BJ (cell line): ENCODE measurements at regions not wholly inside any gene's neighbourhood (a gene's known extent, or its start where the extent isn't known, plus 50 kb on each side); places are given as distances from the start of the nearest gene placed in this dataset.
"Not testable (repeated sequence)": the region's sequence is repeated elsewhere in the genome, so short reads cannot be mapped to it uniquely, and the experiment has no call there.

Experiments used
- CTCF ChIA-PET: fragments of 350-600 bp; formaldehyde crosslinking; extraction: SDS; loops from one replicate; lab custom pipeline; 2021; ENCODE audit warnings: antibody characterized with exemption, inconsistent platforms; lab: Yijun Ruan, JAX
- POLR2A ChIA-PET: fragments of 300-600 bp; sonication (Branson Sonifier 250); formaldehyde crosslinking; extraction: SDS; loops from one replicate; lab custom pipeline; 2021; ENCODE audit warnings: antibody characterized with exemption; lab: Charles Lee
- DNase-seq: peaks from one replicate; pipeline ENCODE4 v3.0.0-alpha.2; 2011; ENCODE audit warnings: low read depth
- H3K27me3 ChIP-seq: 2 replicates; pipeline ENCODE4 v1.6.0; 2011; ENCODE audit warnings: low read length; ENCODE audit not compliant: control insufficient read depth, insufficient read depth
- H3K36me3 ChIP-seq: 2 replicates; pipeline ENCODE4 v1.5.1; 2011; ENCODE audit warnings: low read length; ENCODE audit not compliant: control insufficient read depth, insufficient read depth
- H3K4me3 ChIP-seq: 2 replicates; pipeline ENCODE4 v1.5.1; 2011; ENCODE audit warnings: low read depth, mild to moderate bottlenecking, control low read depth, low read length
- TF ChIP-seq, protein P1 (sequence below): IDR thresholded peaks from 2 replicates; pipeline ENCODE4 v1.5.1; 2011; ENCODE audit warnings: low read depth, mild to moderate bottlenecking, control low read depth, inconsistent platforms, low read length, moderate library complexity; ENCODE audit not compliant: insufficient read depth

DNA sequence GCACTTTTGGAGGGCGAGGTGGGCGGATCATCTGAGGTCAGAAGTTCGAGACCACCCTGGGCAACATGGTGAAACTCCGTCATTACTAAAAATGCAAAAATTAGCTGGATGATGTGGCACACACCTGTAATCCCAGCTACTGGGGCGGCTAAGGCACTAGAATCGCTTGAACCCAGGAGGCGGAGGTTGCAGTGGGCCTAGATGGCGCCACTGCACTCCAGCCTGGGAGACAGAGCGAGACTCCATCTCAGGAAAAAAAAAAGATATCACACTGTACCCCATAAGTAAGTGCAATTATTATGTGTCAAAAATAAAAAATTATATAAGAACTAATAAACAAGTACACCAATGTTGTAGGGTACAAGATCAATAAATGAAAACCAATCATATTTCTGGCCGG lies 200.0 kb downstream of the CDRT15L2 start:
- POLR2A ChIA-PET = no interaction called here
- Histone ChIP-seq H3K27me3 (no peaks in the 10 kb centered on the region), H3K4me3 (no peak overlapping the region), H3K36me3 (no peaks in the 10 kb centered on the region)
- TF ChIP-seq, protein P1, sequence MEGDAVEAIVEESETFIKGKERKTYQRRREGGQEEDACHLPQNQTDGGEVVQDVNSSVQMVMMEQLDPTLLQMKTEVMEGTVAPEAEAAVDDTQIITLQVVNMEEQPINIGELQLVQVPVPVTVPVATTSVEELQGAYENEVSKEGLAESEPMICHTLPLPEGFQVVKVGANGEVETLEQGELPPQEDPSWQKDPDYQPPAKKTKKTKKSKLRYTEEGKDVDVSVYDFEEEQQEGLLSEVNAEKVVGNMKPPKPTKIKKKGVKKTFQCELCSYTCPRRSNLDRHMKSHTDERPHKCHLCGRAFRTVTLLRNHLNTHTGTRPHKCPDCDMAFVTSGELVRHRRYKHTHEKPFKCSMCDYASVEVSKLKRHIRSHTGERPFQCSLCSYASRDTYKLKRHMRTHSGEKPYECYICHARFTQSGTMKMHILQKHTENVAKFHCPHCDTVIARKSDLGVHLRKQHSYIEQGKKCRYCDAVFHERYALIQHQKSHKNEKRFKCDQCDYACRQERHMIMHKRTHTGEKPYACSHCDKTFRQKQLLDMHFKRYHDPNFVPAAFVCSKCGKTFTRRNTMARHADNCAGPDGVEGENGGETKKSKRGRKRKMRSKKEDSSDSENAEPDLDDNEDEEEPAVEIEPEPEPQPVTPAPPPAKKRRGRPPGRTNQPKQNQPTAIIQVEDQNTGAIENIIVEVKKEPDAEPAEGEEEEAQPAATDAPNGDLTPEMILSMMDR = no peak
- no peak for DNase-seq
- CTCF ChIA-PET = no interaction called here

DNA sequence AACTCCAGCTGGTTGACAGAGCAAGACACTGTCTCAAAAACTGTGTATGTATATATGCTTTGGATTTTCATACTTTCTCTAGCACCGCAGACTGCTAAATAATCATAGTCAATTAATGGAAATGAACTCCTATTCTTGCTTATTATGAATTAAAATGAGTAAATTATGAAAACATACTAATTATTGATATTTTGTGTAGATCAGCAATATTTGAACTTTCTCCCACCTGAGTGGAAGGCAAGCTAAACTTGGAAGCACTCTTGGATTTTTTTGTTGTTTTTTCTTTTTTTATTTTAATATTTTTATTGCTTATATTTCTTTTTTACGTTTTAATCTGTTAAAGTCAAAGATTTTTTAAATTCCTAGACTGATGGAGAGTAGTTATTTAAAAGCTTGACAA lies 201.7 kb downstream of the CDRT15L2 start:
- H3K4me3 ChIP-seq = no peak overlapping the region
- no peaks in the 10 kb centered on the region for H3K36me3 ChIP-seq
- POLR2A ChIA-PET = no interaction called here
- DNase-seq = no peak
- CTCF ChIA-PET = interaction anchor here (0.6 kb wide), 2 partner anchors 21 to 488 kb away, joined by 3 read pairs; no protein-coding TSS in a partner anchor
- no peaks in the 10 kb centered on the region for H3K27me3 ChIP-seq
- TF ChIP-seq, protein P1 = no peak

DNA sequence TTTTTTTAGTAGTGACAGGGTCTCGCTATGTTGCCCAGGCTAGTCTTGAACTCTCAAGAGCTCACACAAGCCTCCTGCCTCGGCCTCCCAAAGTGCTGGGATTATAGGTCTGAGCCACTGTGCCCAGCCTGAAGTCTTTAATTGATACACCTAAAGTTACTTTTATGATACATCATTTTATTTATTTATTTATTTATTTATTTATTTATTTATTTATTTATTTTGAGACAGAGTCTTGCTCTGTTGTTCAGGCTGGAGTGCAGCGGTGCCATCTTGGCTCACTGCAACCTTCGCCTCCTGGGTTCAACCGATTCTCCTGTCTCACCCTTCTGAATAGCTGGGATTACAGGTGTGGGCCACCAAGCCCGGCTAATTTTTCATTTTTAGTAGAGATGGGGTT lies 202.3 kb downstream of the CDRT15L2 start:
- H3K4me3 ChIP-seq, DNase-seq, H3K36me3 ChIP-seq, POLR2A ChIA-PET, H3K27me3 ChIP-seq: not testable (repeated sequence)
- CTCF ChIA-PET = interaction anchor here (0.7 kb wide), 1 partner anchor 24 kb away, joined by 3 read pairs; no protein-coding TSS in a partner anchor

DNA sequence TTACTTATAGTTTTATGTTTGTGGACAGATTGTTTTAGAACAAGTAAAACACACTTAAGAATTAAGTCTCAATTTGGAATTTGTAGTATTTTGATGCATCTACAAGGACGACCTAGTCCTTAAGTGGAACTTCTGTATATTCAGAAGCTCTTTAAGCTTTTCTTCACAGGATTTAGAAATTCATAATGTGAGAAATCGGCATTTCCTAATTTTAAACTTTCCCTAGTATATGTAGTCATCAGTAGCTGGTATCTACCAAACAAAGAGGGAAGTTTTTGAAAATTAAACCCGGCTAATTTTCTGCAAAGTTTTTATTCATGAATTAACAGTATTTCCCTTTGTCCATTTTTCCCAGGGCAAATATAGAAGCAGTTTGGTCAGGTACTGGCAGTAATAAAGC lies 203.6 kb downstream of the CDRT15L2 start:
- no peaks in the 10 kb centered on the region for H3K27me3 ChIP-seq
- ChIA-PET POLR2A (no interaction called here), CTCF (interaction anchor here (0.8 kb wide), 1 partner anchor 19 kb away, joined by 4 read pairs; no protein-coding TSS in a partner anchor)
- no peak overlapping the region for H3K4me3 ChIP-seq
- no peaks in the 10 kb centered on the region for H3K36me3 ChIP-seq
- TF ChIP-seq, protein P1 = no peak
- DNase-seq = no peak

DNA sequence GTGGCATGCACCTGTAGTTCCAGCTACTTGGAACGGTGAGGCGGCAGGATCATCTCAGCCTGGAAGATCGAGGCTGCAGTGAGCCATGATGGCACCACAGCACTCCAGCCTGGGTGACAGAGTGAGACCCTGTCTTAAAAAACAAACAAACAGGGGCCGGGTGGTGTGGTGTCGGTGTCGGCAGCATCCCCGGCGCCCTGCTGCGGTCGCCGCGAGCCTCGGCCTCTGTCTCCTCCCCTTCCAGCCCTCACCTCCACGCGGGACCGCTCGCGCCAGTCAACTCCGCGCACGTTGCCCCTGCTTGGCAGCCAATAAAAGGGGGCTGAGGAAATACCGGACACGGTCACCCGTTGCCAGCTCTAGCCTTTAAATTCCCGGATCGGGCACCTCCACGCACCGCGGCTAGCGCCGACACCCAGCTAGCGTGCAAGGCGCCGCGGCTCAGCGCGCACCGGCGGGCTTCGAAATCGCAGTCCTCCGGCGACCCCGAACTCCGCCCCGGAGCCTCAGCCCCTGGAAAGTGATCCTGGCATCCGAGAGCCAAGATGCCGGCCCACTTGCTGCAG lies 204.7 kb downstream of the CDRT15L2 start:
- Histone ChIP-seq H3K27me3 (no peaks in the 10 kb centered on the region), H3K36me3 (no peaks in the 10 kb centered on the region), H3K4me3 (no peak overlapping the region)
- ChIA-PET POLR2A (no interaction called here), CTCF (interaction anchor here (0.6 to 0.8 kb wide), 2 partner anchors 18 kb away, joined by 4 to 5 read pairs; no protein-coding TSS in a partner anchor)
- TF ChIP-seq, protein P1 = no peak
- no peak for DNase-seq

DNA sequence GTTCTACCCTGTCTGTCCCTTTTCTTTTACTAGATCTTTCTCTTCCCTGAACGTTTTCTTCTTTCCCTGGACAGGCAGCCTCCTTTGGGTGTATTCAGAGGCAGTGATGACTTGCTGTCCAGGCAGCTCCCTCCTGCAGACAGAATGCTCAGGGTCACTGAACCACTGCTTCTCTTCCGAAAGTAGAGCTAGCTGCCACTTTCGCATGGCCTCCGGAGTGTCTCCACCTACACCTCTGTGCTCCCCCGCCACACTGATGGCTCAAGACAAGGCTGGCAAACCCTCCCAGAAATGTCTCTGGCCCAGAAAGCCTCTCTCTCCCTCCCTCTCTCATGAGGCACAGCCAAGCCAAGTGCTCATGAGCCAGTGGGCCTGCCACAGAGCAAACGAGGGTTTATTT lies 207.8 kb downstream of the CDRT15L2 start:
- POLR2A ChIA-PET = no interaction called here
- H3K4me3 ChIP-seq = no peak overlapping the region
- CTCF ChIA-PET = no interaction called here
- no peak for DNase-seq
- H3K27me3 ChIP-seq = no peaks in the 10 kb centered on the region
- H3K36me3 ChIP-seq = no peaks in the 10 kb centered on the region
- TF ChIP-seq, protein P1 = no peak
